Activated naive CD8-positive, alpha-beta T cell treated with anti-CD3 and anti-CD28 coated beads, Interleukin-2, amount 50 U/mL, for 24 hours (primary cell): ENCODE measurements at regions not wholly inside any gene's neighbourhood (a gene's known extent, or its start where the extent isn't known, plus 50 kb on each side); places are given as distances from the start of the nearest gene placed in this dataset.

Experiments
- ATAC-seq: fragments of 150-1000 bp; cut with Tn5 transposase; one replicate; pipeline ENCODE4 v1.10.0; 2021
- DNase-seq: peaks from one replicate; pipeline ENCODE4 v3.0.0; 2021
- H3K27ac Mint-ChIP-seq: one replicate; pipeline ENCODE4 v1.8.0; 2021; ENCODE audit warnings: mild to moderate bottlenecking, mixed read lengths
- H3K27me3 Mint-ChIP-seq: one replicate; pipeline ENCODE4 v1.8.0; 2021; ENCODE audit warnings: mixed read lengths
- H3K36me3 Mint-ChIP-seq: one replicate; pipeline ENCODE4 v1.8.0; 2021; ENCODE audit warnings: low read depth, mixed read lengths
- H3K4me1 Mint-ChIP-seq: one replicate; pipeline ENCODE4 v1.8.0; 2021; ENCODE audit warnings: mixed read lengths
- H3K4me3 Mint-ChIP-seq: one replicate; pipeline ENCODE4 v1.8.0; 2021; ENCODE audit warnings: mild to moderate bottlenecking, moderate library complexity, mixed read lengths
- H3K9me3 Mint-ChIP-seq: one replicate; pipeline ENCODE4 v1.8.0; 2021; ENCODE audit warnings: mixed read lengths

DNA sequence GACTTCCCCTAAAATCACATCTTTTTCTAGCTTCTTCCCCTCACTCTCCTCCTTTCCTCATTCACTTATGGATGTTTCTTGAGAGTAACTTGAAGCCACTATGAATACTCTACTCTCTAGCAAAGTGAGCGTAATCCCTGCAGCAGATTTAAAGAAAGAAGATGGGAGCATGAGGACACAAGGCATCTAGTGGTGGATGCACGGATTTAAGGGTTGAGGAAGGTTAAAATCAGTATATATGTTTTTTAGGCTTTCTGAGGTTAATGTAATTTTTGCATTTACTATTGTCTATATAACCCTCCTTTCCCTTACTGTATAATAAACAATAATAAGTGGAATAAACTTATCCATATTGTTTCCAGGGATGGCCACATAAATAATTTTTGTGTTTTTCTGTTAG is 495.2 kb upstream of the TPK1 start:
- H3K4me3 Mint-ChIP-seq: no peak overlapping the region
- H3K9me3 Mint-ChIP-seq: peaks cover 9% of the 10 kb centered on the region
- ATAC-seq: no peak
- DNase-seq: no peak
- no peaks in the 10 kb centered on the region for H3K27me3 Mint-ChIP-seq
- H3K4me1 Mint-ChIP-seq: no peaks in the 10 kb centered on the region
- no peak overlapping the region for H3K27ac Mint-ChIP-seq
- no peaks in the 10 kb centered on the region for H3K36me3 Mint-ChIP-seq

DNA sequence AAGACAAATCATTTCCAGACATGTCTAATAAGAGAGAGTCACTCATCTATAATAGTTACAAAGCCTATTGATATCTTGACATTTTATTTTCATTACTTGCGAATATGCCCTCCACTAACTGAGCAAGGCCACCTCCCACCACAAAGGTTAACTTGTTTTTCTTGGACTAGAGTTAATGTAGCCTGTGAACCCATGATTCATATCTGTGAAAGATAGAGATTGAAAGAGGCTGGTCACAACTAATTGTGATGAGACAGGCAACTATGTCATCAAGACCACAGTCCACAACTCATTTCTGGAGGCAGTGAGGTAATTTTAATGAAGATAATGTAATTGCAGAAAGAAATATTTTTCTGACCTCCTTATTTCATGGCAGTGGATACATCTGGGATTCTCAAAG is 491.8 kb upstream of the TPK1 start:
- Mint-ChIP-seq H3K36me3 (no peaks in the 10 kb centered on the region), H3K4me1 (no peaks in the 10 kb centered on the region), H3K27me3 (no peaks in the 10 kb centered on the region), H3K27ac (no peak overlapping the region), H3K9me3 (peaks cover 9% of the 10 kb centered on the region), H3K4me3 (no peak overlapping the region)
- no peak for DNase-seq
- ATAC-seq: no peak

DNA sequence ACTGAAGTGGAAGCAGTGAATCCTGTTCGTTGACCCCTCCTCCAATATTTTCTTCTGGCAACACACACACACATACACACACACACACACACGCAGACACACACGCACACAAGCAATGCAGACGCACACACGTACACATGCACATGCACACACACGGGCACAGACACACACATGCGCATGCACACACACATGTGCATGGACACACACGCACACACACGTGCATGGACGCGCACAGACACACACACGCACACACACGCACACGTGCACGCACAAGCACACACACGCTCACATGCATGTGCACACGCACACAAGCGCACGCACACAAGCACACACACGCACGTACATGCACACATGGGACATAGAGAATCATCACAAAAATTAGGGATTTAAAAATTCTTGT is 488.2 kb upstream of the TPK1 start:
- H3K27ac Mint-ChIP-seq: no peak overlapping the region
- H3K36me3 Mint-ChIP-seq: no peaks in the 10 kb centered on the region
- no peaks in the 10 kb centered on the region for H3K27me3 Mint-ChIP-seq
- no peak for ATAC-seq
- H3K9me3 Mint-ChIP-seq: peaks cover 4% of the 10 kb centered on the region
- H3K4me3 Mint-ChIP-seq: no peak overlapping the region
- DNase-seq: no peak
- no peaks in the 10 kb centered on the region for H3K4me1 Mint-ChIP-seq

DNA sequence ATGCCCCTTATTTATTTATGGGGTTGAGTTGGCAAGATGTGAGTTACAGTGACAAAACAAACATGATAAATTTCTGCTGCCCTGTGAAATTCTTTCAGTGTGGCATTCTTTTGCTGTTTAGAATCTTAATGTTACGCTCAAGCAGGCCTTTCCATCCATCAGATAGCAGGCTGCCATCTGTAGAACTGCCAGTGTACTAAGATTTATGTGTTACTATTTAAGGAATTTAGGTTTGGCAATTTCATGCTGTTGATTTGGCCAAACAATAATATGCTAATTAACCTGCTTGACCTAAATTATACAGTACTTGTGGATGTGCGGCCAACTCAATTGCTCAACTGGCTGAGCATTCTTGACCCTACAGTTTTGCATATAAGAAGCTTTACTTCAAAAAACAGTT is 477.7 kb upstream of the TPK1 start:
- ATAC-seq (no peak), DNase-seq (no peak)
- no peaks in the 10 kb centered on the region for H3K36me3 Mint-ChIP-seq
- no peaks in the 10 kb centered on the region for H3K4me1 Mint-ChIP-seq
- H3K9me3 Mint-ChIP-seq: no peaks in the 10 kb centered on the region
- H3K27me3 Mint-ChIP-seq: no peaks in the 10 kb centered on the region
- no peak overlapping the region for H3K4me3 Mint-ChIP-seq
- no peak overlapping the region for H3K27ac Mint-ChIP-seq

DNA sequence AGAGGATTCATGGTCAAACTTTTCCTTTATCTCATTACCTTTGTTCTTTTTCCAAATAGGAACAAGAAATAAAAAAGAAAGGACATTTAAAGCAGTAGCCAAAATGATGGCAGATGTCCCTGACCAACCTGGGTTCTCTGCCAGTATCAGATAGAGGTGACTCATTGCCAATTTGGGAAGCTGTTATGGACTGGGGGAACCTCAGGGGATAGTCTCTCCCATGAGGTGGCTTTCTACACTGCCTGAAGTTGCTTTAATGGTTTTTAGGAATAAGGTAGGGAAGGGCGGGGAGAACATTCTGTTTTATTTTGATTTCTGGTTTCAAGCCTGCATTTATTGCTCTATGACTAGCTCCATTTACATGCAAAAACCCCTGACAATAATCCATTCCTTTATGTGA is 457.9 kb upstream of the TPK1 start:
- Mint-ChIP-seq H3K36me3 (no peaks in the 10 kb centered on the region), H3K4me1 (no peaks in the 10 kb centered on the region), H3K27ac (no peak overlapping the region), H3K27me3 (no peaks in the 10 kb centered on the region), H3K4me3 (no peak overlapping the region), H3K9me3 (peaks cover 4% of the 10 kb centered on the region)
- DNase-seq (no peak), ATAC-seq (no peak)

DNA sequence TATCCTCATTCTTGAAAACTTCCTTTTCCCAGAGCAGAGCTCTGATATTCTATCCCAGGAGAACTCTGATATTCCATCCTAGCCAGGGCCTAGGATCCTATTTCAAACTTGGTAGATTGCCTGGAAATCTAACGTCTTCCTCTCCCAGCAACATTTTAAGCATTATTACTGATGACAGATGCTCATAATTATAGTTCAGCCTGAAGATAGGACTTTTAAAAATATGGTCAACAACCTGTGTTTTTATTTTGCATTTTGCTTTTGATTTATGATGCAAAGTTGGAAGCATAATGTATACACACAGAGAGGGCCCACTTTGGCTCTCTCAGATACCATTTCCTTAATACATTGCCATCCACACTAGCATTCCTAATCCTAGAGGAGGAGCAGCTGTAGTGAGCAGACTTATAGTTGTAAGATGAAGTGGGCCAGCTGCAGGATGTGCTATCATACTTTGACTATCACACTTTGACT is 457.4 kb upstream of the TPK1 start:
- no peaks in the 10 kb centered on the region for H3K4me1 Mint-ChIP-seq

DNA sequence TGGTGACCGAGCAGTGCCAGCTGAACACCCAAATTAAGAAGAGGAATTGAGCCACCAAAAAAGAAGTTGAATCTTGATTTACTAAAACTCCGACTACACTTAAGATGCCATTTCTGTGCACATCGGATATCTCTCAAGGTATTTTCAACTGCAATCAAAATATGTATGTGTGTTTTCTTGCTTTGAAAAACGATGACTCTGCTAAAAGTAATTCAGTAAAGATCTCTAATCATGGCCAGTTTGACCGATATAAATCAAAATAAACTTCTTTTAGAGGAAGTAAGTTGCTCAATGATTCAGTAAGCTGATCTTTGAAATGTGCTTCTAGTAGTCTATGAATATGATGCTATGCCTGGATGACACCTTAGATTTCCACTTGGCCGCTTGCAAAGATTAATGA is 453.5 kb upstream of the TPK1 start:
- H3K4me3 Mint-ChIP-seq: no peak overlapping the region
- H3K4me1 Mint-ChIP-seq: no peaks in the 10 kb centered on the region
- ATAC-seq (no peak), DNase-seq (no peak)
- H3K9me3 Mint-ChIP-seq: no peaks in the 10 kb centered on the region
- H3K27me3 Mint-ChIP-seq: no peaks in the 10 kb centered on the region
- no peak overlapping the region for H3K27ac Mint-ChIP-seq
- H3K36me3 Mint-ChIP-seq: no peaks in the 10 kb centered on the region

More for the DNA sequence above, 457.4 kb upstream of the TPK1 start:
- H3K36me3 Mint-ChIP-seq: no peaks in the 10 kb centered on the region
- no peak overlapping the region for H3K4me3 Mint-ChIP-seq
- H3K27me3 Mint-ChIP-seq: no peaks in the 10 kb centered on the region
- no peak for ATAC-seq
- H3K27ac Mint-ChIP-seq: no peak overlapping the region
- no peak for DNase-seq
- H3K9me3 Mint-ChIP-seq: peaks cover 4% of the 10 kb centered on the region

DNA sequence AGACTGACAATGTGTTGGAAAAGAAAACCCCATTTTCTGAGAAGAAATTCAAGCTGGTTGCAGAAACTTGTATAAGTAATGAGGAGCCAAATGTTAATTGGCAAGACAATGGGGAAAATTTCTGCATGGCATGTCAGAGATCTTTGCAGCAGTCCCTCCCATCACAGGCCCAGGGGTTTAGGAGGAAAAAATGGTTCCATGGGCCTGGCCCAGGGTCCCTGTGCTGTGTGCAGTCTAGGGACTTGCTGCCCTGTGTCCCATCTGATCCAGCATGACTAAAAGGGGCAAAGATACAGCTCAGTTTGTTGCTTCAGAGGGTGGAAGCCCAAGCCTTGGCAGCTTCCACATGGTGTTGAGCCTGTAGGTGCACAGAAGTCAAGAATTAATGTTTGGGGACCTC is 440.3 kb upstream of the TPK1 start:
- Mint-ChIP-seq H3K36me3 (no peaks in the 10 kb centered on the region), H3K4me1 (no peaks in the 10 kb centered on the region), H3K27ac (no peak overlapping the region), H3K27me3 (no peaks in the 10 kb centered on the region), H3K9me3 (peaks cover 24% of the 10 kb centered on the region), H3K4me3 (no peak overlapping the region)
- no peak for ATAC-seq
- DNase-seq: no peak

DNA sequence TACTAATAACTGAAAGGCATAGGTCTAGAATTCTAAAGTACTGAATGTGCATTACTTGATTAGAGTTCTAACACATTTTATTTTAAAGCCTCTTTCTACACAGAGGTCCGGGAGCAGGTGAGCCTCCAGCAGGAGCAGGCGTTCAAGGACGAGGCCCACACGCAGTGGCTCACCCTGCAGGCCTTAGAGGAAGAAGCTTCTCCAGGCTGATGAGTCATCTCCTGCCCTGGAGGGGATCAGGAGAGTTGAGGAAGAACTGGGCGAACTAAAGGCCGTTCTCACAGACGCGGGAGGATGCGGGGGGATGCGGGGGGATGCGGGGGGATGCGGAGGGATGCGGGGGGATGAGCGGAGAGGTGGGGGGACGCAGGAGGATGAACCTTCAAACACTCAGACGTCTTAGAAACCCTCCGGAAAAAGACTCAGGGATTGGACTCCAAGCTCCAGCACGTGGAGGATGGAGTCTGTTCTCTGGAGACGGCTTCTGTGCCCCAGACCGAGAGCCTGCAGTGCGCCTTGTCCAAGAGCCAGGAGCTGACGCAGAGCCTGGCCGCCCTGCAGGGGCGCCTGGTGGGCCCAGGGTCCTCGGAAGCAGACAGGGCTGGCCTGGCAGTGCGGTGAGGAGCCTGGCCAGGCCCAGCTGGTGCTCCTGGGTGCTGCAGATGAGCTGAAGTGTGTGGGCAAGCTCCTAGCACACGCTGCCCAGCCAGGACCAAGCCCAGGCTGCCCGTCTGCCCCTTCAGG is 433.7 kb upstream of the TPK1 start:
- DNase-seq (no peak), ATAC-seq (no peak)
- H3K4me1 Mint-ChIP-seq: no peaks in the 10 kb centered on the region
- no peaks in the 10 kb centered on the region for H3K36me3 Mint-ChIP-seq
- no peak overlapping the region for H3K4me3 Mint-ChIP-seq
- no peaks in the 10 kb centered on the region for H3K27me3 Mint-ChIP-seq
- no peak overlapping the region for H3K27ac Mint-ChIP-seq
- H3K9me3 Mint-ChIP-seq: no peaks in the 10 kb centered on the region

DNA sequence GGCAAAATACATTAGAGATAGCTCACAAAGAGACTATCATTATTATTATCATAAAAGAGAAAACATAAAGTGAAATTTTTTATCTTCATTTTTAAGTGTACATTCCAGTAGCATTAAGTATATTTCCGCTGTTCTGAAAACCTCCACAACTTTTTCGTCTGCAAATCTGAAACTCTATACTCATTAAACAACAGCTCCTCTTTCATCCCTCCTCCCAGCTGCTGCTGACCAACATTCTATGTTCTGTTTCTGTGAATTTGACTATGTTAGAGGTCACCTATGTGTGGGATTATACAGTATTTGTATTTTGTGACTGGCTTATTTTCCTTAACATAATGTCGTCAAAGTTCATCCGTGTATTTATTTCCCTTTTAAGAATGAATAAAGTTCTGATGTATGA is 429.3 kb upstream of the TPK1 start:
- DNase-seq (no peak), ATAC-seq (no peak)
- no peak overlapping the region for H3K27ac Mint-ChIP-seq
- no peaks in the 10 kb centered on the region for H3K27me3 Mint-ChIP-seq
- H3K36me3 Mint-ChIP-seq: no peaks in the 10 kb centered on the region
- H3K9me3 Mint-ChIP-seq: peaks cover 3% of the 10 kb centered on the region
- no peak overlapping the region for H3K4me3 Mint-ChIP-seq
- no peaks in the 10 kb centered on the region for H3K4me1 Mint-ChIP-seq

DNA sequence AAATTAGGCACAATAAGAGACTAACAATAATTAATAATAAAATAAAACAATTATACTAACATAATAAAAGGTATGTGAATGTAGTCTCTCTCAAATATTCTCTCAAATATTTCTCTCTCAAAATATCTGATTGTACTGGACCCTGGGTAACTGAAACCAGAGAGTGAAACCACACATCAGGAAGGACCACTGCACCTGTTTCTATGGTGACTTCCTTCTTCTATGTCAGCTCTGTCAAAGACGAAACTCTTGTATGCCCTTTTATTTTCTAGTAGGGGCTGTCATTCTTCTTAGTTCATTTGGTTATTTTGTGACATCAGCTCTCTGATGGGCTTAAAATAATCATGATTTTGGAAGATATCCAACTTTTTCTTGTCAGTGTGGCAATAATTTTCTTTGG is 428.0 kb upstream of the TPK1 start:
- Mint-ChIP-seq H3K9me3 (peaks cover 7% of the 10 kb centered on the region), H3K4me3 (no peak overlapping the region), H3K4me1 (no peaks in the 10 kb centered on the region), H3K27ac (no peak overlapping the region), H3K27me3 (no peaks in the 10 kb centered on the region), H3K36me3 (no peaks in the 10 kb centered on the region)
- DNase-seq: no peak
- ATAC-seq: no peak

DNA sequence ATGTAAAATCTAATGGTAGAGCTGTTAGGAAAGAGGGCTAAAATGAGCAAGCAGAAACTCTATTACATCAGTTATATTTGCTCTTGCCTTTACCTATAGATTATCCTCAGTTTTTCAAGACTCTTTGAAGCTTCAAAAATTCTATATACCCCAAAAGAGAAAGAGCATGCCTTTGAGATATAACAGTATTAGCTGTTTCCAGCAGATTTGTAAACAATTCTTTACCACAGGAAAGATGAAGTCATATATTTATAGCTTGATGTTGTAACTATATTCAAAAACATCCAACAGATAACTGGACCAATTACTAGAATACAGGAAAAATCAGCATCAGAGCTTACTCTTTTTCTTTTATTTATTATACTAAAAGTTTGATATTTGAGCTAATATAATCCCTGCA is 416.2 kb upstream of the TPK1 start:
- ATAC-seq (no peak), DNase-seq (no peak)
- Mint-ChIP-seq H3K4me3 (no peak overlapping the region), H3K27ac (no peak overlapping the region), H3K27me3 (no peaks in the 10 kb centered on the region), H3K4me1 (no peaks in the 10 kb centered on the region), H3K36me3 (no peaks in the 10 kb centered on the region), H3K9me3 (peaks cover 8% of the 10 kb centered on the region)

DNA sequence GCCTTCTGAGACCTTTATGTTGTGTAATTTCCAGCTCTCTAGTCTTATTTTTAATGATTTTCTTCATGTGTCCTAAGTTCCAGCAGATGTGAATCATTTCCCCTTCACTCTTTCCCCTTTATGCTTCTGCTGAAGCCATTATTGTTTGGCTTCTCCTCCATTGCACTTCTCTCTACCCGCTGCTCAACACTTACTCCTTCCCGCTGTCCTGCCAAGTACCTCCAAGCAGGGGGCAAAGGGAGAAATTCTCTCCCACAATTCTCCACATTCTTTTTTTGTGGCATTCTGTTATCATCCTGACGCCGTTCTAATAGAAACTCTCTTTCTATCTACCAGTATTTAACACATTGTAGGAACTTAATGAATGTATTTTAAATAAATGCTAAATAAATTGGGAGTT is 388.9 kb upstream of the TPK1 start:
- Mint-ChIP-seq H3K9me3 (peaks cover 18% of the 10 kb centered on the region), H3K4me1 (no peaks in the 10 kb centered on the region), H3K36me3 (no peaks in the 10 kb centered on the region), H3K4me3 (no peak overlapping the region), H3K27me3 (no peaks in the 10 kb centered on the region), H3K27ac (no peak overlapping the region)
- DNase-seq (no peak), ATAC-seq (no peak)

DNA sequence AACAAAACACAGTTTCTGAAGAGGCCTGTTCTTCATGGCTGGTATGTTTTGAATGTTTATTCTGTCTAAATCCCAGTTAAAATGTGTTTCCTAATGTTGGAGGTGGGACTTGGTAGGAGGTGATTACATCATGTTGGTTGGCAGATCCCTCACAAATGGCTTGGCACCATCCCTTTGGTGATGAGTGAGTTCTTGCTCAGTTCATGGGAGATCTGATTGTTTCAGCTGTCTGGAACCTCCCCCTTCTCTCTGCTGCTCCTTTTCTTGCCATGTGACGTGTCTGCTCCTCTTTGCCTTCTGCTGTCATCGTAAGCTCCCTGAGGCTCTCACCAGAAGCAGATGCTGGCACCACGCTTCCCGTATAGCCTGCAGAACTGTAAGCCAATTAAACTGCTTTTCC is 383.6 kb upstream of the TPK1 start:
- H3K4me3 Mint-ChIP-seq: no peak overlapping the region
- DNase-seq: no peak
- peaks cover 4% of the 10 kb centered on the region for H3K9me3 Mint-ChIP-seq
- ATAC-seq: no peak
- no peak overlapping the region for H3K27ac Mint-ChIP-seq
- no peaks in the 10 kb centered on the region for H3K36me3 Mint-ChIP-seq
- H3K27me3 Mint-ChIP-seq: no peaks in the 10 kb centered on the region
- no peaks in the 10 kb centered on the region for H3K4me1 Mint-ChIP-seq

DNA sequence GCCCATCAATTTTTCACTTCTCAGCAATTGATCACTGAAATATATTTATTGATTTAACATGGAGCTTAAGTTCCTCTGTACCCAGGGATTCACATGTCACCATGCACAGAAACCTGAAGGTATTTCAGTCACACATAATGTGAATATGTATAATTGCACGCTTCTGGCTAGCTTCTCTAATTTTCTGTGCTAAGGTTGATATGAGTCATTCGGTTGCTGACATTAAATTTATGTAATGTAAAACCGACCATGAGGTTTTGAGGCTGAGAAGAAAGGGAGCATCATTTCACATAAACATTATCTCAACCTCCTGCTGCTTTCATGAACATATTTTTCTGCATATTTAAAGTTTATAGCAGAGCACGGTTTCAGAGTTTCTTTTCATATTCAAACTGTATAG is 381.0 kb upstream of the TPK1 start:
- Mint-ChIP-seq H3K4me3 (no peak overlapping the region), H3K27ac (no peak overlapping the region), H3K36me3 (no peaks in the 10 kb centered on the region), H3K4me1 (no peaks in the 10 kb centered on the region), H3K27me3 (no peaks in the 10 kb centered on the region), H3K9me3 (peaks cover 2% of the 10 kb centered on the region)
- DNase-seq (no peak), ATAC-seq (no peak)

DNA sequence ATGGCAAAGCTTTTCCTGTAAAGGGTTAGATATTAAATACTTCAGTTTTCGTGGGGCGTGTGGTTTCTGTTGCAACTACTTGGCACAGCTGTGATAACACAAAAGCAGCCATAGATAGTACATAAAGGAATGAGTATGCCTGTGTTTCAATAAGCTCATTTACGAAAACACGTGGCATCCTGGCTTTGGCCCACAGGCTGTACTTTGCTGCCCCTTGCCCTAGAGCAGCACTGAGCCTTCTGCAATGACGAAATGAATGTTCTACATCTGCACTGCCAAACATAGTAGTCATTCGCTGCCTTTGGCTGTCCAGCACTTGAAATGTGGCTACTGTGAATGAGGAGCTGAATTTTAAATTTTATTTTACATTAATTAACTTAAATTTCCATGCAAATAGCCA is 376.2 kb upstream of the TPK1 start:
- H3K9me3 Mint-ChIP-seq: no peaks in the 10 kb centered on the region
- no peaks in the 10 kb centered on the region for H3K4me1 Mint-ChIP-seq
- H3K27ac Mint-ChIP-seq: no peak overlapping the region
- no peak for ATAC-seq
- DNase-seq: no peak
- no peaks in the 10 kb centered on the region for H3K27me3 Mint-ChIP-seq
- H3K36me3 Mint-ChIP-seq: no peaks in the 10 kb centered on the region
- no peak overlapping the region for H3K4me3 Mint-ChIP-seq
